CD4-positive, alpha-beta T cell (primary cell): ENCODE measurements at regions not wholly inside any gene's neighbourhood (a gene's known extent, or its start where the extent isn't known, plus 50 kb on each side); places are given as distances from the start of the nearest gene placed in this dataset.

ENCODE experiments used
- ATAC-seq: fragments of 200-7000 bp; cut with Tn5 transposase; one replicate; pipeline ENCODE4 v1.10.0; 2022; ENCODE audit warnings: mild to moderate bottlenecking; ENCODE audit not compliant: poor library complexity
- CTCF ChIA-PET: fragments of 350-600 bp; sonication (Branson Sonifier 250); formaldehyde crosslinking; loops from one replicate; lab custom pipeline; 2021; ENCODE audit warnings: antibody characterized with exemption, inconsistent platforms; lab: Charles Lee
- POLR2A ChIA-PET: fragments of 350-600 bp; sonication (Branson Sonifier 250); formaldehyde crosslinking; loops from one replicate; lab custom pipeline; 2021; ENCODE audit warnings: antibody characterized with exemption, inconsistent platforms; lab: Charles Lee
- DNase-seq, 14 experiments: peaks; one replicate each; pipeline ENCODE4 v3.0.0-alpha.2; 2013 to 2020; ENCODE audit warnings: mixed read lengths in 2 of 14
- H3K27ac ChIP-seq, 2 donors: one replicate each; pipeline versions ENCODE4 v1.5.1 to v1.7.0; 2013; ENCODE audit warnings: low read length in 2 of 2, low read depth in 1 of 2, mild to moderate bottlenecking in 1 of 2
- H3K27me3 ChIP-seq, 2 experiments: 1 replicate in 1 of 2; 2 replicates in 1 of 2; pipeline versions ENCODE4 v1.6.1 to v1.7.0; 2013; ENCODE audit warnings: low read length in 2 of 2, control low read depth in 1 of 2, mild to moderate bottlenecking in 1 of 2, moderate library complexity in 1 of 2; ENCODE audit not compliant: insufficient read depth in 2 of 2, control insufficient read depth in 1 of 2
- H3K36me3 ChIP-seq: one replicate; pipeline ENCODE4 v1.6.1; 2013; ENCODE audit warnings: low read length, control low read depth; ENCODE audit not compliant: insufficient read depth
- H3K4me1 ChIP-seq: one replicate; pipeline ENCODE4 v1.6.1; 2013; ENCODE audit warnings: low read length, control low read depth; ENCODE audit not compliant: insufficient read depth
- H3K4me3 ChIP-seq: one replicate; pipeline ENCODE4 v1.5.1; 2013; ENCODE audit warnings: mild to moderate bottlenecking, low read length, moderate library complexity
- H3K9me3 ChIP-seq, 2 experiments: 1 replicate in 1 of 2; 2 replicates in 1 of 2; pipeline versions ENCODE4 v1.6.1 to v1.7.0; 2013; ENCODE audit warnings: low read length in 2 of 2, mild to moderate bottlenecking in 2 of 2, control low read depth in 1 of 2, moderate library complexity in 1 of 2; ENCODE audit not compliant: control insufficient read depth in 1 of 2, insufficient read depth in 1 of 2
- H3K27ac Mint-ChIP-seq: one replicate; pipeline ENCODE4 v1.8.0; 2020; ENCODE audit warnings: mixed read lengths
- H3K27me3 Mint-ChIP-seq: one replicate; pipeline ENCODE4 v1.8.0; 2021; ENCODE audit warnings: mixed read lengths
- H3K36me3 Mint-ChIP-seq: one replicate; pipeline ENCODE4 v1.8.0; 2021; ENCODE audit warnings: low read depth, mixed read lengths
- H3K4me1 Mint-ChIP-seq: one replicate; pipeline ENCODE4 v1.8.0; 2021; ENCODE audit warnings: low read depth, mixed read lengths
- H3K4me3 Mint-ChIP-seq: one replicate; pipeline ENCODE4 v1.8.0; 2020; ENCODE audit warnings: mild to moderate bottlenecking, mixed read lengths
- H3K9me3 Mint-ChIP-seq: one replicate; pipeline ENCODE4 v1.8.0; 2020; ENCODE audit warnings: mixed read lengths
- intact Hi-C, 2 experiments: fragments of 100-400 bp; cut with DNase I in 1 of 2; cut with micrococcal nuclease in 1 of 2; formaldehyde crosslinking; loops; one replicate each; pipeline versions ENCODE4 v1.15.1 to v1.9.0; 2023 to 2025; cut with DNase I, micrococcal nuclease
- TF ChIP-seq, protein P1 (sequence below): fragments of 200-600 bp; IDR thresholded peaks from one replicate; pipeline ENCODE4 v1.8.0; 2022; ENCODE audit warnings: antibody characterized with exemption, mild to moderate bottlenecking

- no peak for DNase-seq
- Histone ChIP-seq H3K27me3 (no peaks in the 10 kb centered on the region), H3K27ac (no peak overlapping the region), H3K4me1 (no peaks in the 10 kb centered on the region), H3K4me3 (no peak overlapping the region), H3K9me3 (peaks cover 0 to 6% of the 10 kb centered on the region in 2 experiments), H3K36me3 (no peaks in the 10 kb centered on the region)
- no peaks in the 10 kb centered on the region for H3K36me3 Mint-ChIP-seq
- intact Hi-C loops, result no loop called here
- no peak overlapping the region for H3K4me3 Mint-ChIP-seq
- peaks cover 13% of the 10 kb centered on the region for H3K9me3 Mint-ChIP-seq
- ChIA-PET POLR2A (no interaction called here), CTCF (no interaction called here)
- TF ChIP-seq, protein P1, sequence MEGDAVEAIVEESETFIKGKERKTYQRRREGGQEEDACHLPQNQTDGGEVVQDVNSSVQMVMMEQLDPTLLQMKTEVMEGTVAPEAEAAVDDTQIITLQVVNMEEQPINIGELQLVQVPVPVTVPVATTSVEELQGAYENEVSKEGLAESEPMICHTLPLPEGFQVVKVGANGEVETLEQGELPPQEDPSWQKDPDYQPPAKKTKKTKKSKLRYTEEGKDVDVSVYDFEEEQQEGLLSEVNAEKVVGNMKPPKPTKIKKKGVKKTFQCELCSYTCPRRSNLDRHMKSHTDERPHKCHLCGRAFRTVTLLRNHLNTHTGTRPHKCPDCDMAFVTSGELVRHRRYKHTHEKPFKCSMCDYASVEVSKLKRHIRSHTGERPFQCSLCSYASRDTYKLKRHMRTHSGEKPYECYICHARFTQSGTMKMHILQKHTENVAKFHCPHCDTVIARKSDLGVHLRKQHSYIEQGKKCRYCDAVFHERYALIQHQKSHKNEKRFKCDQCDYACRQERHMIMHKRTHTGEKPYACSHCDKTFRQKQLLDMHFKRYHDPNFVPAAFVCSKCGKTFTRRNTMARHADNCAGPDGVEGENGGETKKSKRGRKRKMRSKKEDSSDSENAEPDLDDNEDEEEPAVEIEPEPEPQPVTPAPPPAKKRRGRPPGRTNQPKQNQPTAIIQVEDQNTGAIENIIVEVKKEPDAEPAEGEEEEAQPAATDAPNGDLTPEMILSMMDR, result no peak
- no peaks in the 10 kb centered on the region for H3K4me1 Mint-ChIP-seq
- H3K27ac Mint-ChIP-seq, result no peak overlapping the region
- no peaks in the 10 kb centered on the region for H3K27me3 Mint-ChIP-seq
- no peak for ATAC-seq
Measured at GRCh38 chr4:124192544-124192943, 520.0 kb downstream of the ANKRD50 start.

DNA sequence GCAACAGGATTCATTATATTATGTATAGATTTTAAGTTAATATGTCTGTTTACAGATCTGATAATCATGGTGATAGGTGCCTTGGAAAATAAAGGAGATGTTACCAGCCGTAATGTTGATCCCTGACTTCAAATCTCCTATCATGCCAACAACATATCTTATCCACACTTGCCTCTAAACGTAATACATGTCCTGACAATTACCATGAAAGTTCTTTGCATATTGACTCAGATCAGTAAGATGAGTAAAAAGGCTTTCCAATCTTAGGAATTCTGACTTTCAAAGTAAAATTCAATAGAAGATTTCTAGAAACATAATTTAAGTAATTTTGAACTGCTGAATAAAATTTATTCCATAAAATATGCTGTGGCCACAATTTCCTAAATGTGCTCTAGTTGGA, 513.3 kb downstream of the ANKRD50 start:
- H3K27me3 ChIP-seq, result no peaks in the 10 kb centered on the region
- DNase-seq (no peak), ATAC-seq (no peak)
- Mint-ChIP-seq H3K36me3 (no peaks in the 10 kb centered on the region), H3K27me3 (no peaks in the 10 kb centered on the region), H3K4me1 (no peaks in the 10 kb centered on the region), H3K9me3 (peaks cover 3% of the 10 kb centered on the region), H3K4me3 (no peak overlapping the region), H3K27ac (no peak overlapping the region)
- no peak overlapping the region for H3K27ac ChIP-seq
- POLR2A ChIA-PET, result no interaction called here
- H3K4me1 ChIP-seq, result no peaks in the 10 kb centered on the region
- intact Hi-C loops, result no loop called here
- H3K36me3 ChIP-seq, result no peaks in the 10 kb centered on the region
- H3K4me3 ChIP-seq, result no peak overlapping the region
- CTCF ChIA-PET, result no interaction called here
- TF ChIP-seq, protein P1, result no peak
- no peaks in the 10 kb centered on the region for H3K9me3 ChIP-seq

- Histone ChIP-seq H3K27ac (no peak overlapping the region), H3K27me3 (no peaks in the 10 kb centered on the region), H3K9me3 (no peaks in the 10 kb centered on the region), H3K36me3 (no peaks in the 10 kb centered on the region), H3K4me1 (no peaks in the 10 kb centered on the region), H3K4me3 (no peak overlapping the region)
- Mint-ChIP-seq H3K9me3 (peaks cover 3% of the 10 kb centered on the region), H3K36me3 (no peaks in the 10 kb centered on the region), H3K27ac (no peak overlapping the region), H3K27me3 (no peaks in the 10 kb centered on the region), H3K4me3 (no peak overlapping the region), H3K4me1 (no peaks in the 10 kb centered on the region)
- DNase-seq, result no peak
- TF ChIP-seq, protein P1, result no peak
- CTCF ChIA-PET, result no interaction called here
- POLR2A ChIA-PET, result no interaction called here
- no peak for ATAC-seq
- intact Hi-C loops, result no loop called here
Measured at GRCh38 chr4:124199755-124200154, 512.8 kb downstream of the ANKRD50 start.
